ENCODE measurements at regions not wholly inside any gene's neighbourhood (a gene's known extent, or its start where the extent isn't known, plus 50 kb on each side); places are given as distances from the start of the nearest gene placed in this dataset.

DNA sequence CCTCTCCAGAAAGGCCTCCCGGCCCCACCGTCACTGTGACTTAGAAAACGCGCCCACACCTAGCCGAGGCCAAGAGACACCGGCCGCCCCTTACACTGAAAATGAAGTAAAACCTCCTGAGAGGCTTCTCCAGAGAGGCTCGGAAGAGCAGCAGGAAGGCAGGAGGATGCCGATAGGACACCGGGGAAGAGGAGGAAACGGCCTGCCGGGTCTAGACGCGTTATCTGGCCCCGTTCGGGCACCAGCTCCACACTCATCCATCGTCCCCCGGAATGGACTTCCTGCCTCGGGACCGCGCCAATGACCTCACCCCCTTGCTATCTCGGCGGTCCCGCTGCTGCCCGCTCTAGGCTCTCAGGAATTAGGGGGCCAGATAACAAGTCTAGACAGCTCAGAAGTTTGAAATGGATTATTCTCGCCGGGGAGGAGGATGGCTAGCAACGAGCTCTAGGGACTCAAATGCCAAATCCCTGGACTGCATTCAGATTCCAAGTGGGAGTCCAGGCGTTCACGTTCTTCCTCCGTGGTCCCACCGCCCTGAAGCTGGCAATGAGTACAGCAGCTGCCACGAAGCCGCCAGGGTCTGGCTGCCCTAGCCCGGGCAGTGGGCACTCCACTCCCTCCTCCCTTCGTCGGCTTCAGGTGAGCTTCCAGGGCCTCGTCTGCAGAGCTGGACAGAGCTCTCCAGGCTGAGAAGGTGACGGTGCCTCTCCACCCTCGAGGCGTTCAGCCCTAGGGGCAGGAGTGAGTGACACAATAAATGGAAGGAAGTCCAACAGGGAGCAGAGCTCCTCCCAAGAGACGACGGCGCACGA lies 350.9 kb downstream of the FOXL1 start:
- Histone ChIP-seq H3K27me3 (peaks cover 6 to 95% of the 10 kb centered on the region in 2 donors), H3K4me3 (no peak overlapping the region), H3K27ac (no peak overlapping the region), H3K36me3 (no peaks in the 10 kb centered on the region), H3K4me1 (peaks cover 4 to 8% of the 10 kb centered on the region in 2 donors), H3K9me3 (no peaks in the 10 kb centered on the region)
- TF ChIP-seq, protein P1, sequence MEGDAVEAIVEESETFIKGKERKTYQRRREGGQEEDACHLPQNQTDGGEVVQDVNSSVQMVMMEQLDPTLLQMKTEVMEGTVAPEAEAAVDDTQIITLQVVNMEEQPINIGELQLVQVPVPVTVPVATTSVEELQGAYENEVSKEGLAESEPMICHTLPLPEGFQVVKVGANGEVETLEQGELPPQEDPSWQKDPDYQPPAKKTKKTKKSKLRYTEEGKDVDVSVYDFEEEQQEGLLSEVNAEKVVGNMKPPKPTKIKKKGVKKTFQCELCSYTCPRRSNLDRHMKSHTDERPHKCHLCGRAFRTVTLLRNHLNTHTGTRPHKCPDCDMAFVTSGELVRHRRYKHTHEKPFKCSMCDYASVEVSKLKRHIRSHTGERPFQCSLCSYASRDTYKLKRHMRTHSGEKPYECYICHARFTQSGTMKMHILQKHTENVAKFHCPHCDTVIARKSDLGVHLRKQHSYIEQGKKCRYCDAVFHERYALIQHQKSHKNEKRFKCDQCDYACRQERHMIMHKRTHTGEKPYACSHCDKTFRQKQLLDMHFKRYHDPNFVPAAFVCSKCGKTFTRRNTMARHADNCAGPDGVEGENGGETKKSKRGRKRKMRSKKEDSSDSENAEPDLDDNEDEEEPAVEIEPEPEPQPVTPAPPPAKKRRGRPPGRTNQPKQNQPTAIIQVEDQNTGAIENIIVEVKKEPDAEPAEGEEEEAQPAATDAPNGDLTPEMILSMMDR (IDR thresholded peaks at IDR 0.05): no peak
- peak in 1 of 4 donors; percentile 48 for DNase-seq
- ATAC-seq: peak; percentile 48
- intact Hi-C loops (cut with DNase I): no loop called here

DNA sequence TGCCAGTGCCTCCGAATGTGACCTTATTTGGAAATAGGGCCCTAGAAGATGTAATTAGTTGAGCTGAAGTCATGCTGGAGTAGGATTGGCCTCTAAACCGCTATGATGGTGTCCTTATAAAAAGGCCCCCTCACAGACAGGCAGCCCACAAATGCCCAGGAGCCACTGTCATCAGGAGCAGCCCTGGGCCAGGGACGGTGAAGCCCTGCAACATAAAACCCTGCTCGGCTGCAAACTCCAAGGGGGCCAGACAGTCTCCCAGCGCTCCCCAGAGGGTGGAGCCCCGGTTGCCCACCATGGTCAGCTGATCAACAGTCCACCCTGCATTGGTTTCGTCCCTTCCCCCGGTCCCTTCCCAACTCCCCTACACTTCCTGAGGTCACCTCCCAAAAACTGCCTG lies 351.7 kb downstream of the FOXL1 start:
- H3K4me1 ChIP-seq: peaks cover 4 to 8% of the 10 kb centered on the region in 2 donors
- H3K4me3 ChIP-seq: no peak overlapping the region
- no peak overlapping the region for H3K27ac ChIP-seq
- no peaks in the 10 kb centered on the region for H3K36me3 ChIP-seq
- H3K9me3 ChIP-seq: no peaks in the 10 kb centered on the region
- DNase-seq: no peak
- intact Hi-C loops (cut with DNase I): no loop called here
- ATAC-seq: no peak
- TF ChIP-seq, protein P1 (IDR thresholded peaks at IDR 0.05): no peak
- H3K27me3 ChIP-seq: peaks cover 6 to 95% of the 10 kb centered on the region in 2 donors

DNA sequence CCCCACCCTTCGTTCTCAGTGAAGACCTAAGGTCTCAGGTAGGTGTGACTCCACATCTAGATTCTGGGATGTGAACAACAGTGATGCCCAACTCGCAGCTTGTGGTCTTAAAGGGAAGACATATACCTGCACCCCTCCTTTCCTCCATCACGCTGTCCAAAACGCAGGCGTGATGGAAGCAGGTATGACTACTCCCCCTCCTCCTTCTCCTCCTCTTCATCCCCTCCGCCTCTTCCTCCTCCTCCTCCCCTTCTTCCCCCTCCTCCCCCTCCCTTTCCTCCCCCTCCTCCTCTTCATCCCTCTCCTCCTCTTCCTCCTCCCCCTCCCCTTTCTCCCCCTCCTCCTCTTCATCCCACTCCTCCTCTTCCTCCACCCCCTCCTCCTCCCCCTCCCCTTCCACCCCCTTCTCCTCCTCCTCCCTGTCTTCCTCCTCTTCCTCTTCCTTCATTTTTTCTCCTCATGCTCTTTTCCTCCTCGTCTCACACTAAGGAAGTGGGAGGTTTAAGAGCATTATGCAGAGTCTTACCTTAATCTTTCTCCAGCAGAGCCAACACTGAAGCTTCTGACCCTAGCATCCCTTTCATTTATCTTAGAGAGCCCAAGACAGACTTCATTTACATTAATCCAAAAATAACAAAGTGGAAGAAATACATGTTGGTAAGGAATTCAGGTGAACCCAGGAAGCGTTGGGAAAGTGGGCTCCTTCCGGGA lies 352.5 kb downstream of the FOXL1 start:
- Histone ChIP-seq H3K27ac (no peak overlapping the region), H3K4me1 (peaks cover 4 to 8% of the 10 kb centered on the region in 2 donors)
- intact Hi-C loops (cut with DNase I): no loop called here

DNA sequence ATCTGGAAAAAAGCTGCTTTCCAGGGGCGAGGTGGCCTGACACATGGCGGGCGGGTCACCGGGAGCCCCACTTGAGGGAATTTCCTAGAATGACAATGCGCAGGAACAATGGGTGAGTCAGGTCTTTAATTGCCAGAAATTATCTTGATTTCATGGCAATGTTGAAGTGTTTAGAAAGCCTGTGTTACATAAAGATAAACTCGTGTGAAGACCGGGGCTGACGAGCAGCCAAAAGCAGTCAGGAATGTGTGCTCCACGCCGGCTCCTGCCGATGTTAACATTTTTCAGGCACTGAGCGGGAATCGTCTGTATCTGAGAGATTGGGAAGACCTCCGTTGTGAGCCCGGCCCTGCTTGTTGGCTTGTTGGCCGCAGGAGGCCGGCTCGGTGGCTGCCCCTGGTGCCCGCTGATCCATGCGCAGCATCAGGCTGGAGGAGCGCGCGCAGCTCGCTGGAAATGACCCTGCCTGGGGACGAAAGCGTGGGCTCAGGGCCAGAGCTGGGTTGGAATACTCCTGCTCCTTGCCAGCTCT lies 353.1 kb downstream of the FOXL1 start:
- intact Hi-C loops (cut with DNase I): no loop called here
- Histone ChIP-seq H3K4me3 (no peak overlapping the region), H3K36me3 (no peaks in the 10 kb centered on the region), H3K9me3 (no peaks in the 10 kb centered on the region), H3K4me1 (peaks cover 4 to 8% of the 10 kb centered on the region in 2 donors), H3K27ac (no peak overlapping the region), H3K27me3 (peaks cover 6 to 95% of the 10 kb centered on the region in 2 donors)
- TF ChIP-seq, protein P1 (IDR thresholded peaks at IDR 0.05): no peak
- peak; percentile 44 for ATAC-seq
- peak in 2 of 4 donors; percentile 36 to 40 for DNase-seq

More for the DNA sequence above, 352.5 kb downstream of the FOXL1 start:
- Histone ChIP-seq H3K27me3 (peaks cover 6 to 95% of the 10 kb centered on the region in 2 donors), H3K9me3 (no peaks in the 10 kb centered on the region), H3K4me3 (no peak overlapping the region), H3K36me3 (no peaks in the 10 kb centered on the region)
- TF ChIP-seq, protein P1 (IDR thresholded peaks at IDR 0.05): no peak
- DNase-seq (no peak), ATAC-seq (no peak)
